ENCODE measurements at regions not wholly inside any gene's neighbourhood (a gene's known extent, or its start where the extent isn't known, plus 50 kb on each side); places are given as distances from the start of the nearest gene placed in this dataset.

GRCh38 chr10:114755537-114755936, 66.0 kb upstream of the FHIP2A start:
- TF ChIP-seq, protein P1, sequence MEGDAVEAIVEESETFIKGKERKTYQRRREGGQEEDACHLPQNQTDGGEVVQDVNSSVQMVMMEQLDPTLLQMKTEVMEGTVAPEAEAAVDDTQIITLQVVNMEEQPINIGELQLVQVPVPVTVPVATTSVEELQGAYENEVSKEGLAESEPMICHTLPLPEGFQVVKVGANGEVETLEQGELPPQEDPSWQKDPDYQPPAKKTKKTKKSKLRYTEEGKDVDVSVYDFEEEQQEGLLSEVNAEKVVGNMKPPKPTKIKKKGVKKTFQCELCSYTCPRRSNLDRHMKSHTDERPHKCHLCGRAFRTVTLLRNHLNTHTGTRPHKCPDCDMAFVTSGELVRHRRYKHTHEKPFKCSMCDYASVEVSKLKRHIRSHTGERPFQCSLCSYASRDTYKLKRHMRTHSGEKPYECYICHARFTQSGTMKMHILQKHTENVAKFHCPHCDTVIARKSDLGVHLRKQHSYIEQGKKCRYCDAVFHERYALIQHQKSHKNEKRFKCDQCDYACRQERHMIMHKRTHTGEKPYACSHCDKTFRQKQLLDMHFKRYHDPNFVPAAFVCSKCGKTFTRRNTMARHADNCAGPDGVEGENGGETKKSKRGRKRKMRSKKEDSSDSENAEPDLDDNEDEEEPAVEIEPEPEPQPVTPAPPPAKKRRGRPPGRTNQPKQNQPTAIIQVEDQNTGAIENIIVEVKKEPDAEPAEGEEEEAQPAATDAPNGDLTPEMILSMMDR (IDR thresholded peaks at IDR 0.05): no peak
- TF ChIP-seq POLR2AphosphoS5 (IDR thresholded peaks at IDR 0.05): no peak
- no peak for TF ChIP-seq POLR2A (IDR thresholded peaks at IDR 0.05)

Measured in breast epithelium (tissue), 3 donors.